Central memory CD8-positive, alpha-beta T cell (primary cell): ENCODE measurements at regions not wholly inside any gene's neighbourhood (a gene's known extent, or its start where the extent isn't known, plus 50 kb on each side); places are given as distances from the start of the nearest gene placed in this dataset.

ENCODE experiments used
- ATAC-seq: fragments of 150-1000 bp; cut with Tn5 transposase; replicated peaks from 2 replicates; pipeline ENCODE4 v1.10.0; 2022; ENCODE audit warnings: mild to moderate bottlenecking, moderate FRiP score, moderate number of reproducible peaks; ENCODE audit not compliant: poor library complexity, severe bottlenecking; ENCODE audit errors: extremely low read depth
- DNase-seq, 2 donors: peaks; one replicate each; pipeline ENCODE4 v3.0.0; 2021; ENCODE audit warnings: low spot score in 2 of 2
- H3K27ac Mint-ChIP-seq: one replicate; pipeline ENCODE4 v1.8.0; 2022; ENCODE audit warnings: low read depth, mild to moderate bottlenecking, moderate library complexity, mixed read lengths
- H3K27me3 Mint-ChIP-seq: one replicate; pipeline ENCODE4 v1.8.0; 2022; ENCODE audit warnings: mixed read lengths
- H3K36me3 Mint-ChIP-seq: one replicate; pipeline ENCODE4 v1.8.0; 2022; ENCODE audit warnings: mild to moderate bottlenecking, moderate library complexity, mixed read lengths; ENCODE audit not compliant: insufficient read depth
- H3K4me1 Mint-ChIP-seq: one replicate; pipeline ENCODE4 v1.8.0; 2022; ENCODE audit warnings: mixed read lengths
- H3K4me3 Mint-ChIP-seq: one replicate; pipeline ENCODE4 v1.8.0; 2022; ENCODE audit warnings: mild to moderate bottlenecking, moderate library complexity, mixed read lengths
- H3K9me3 Mint-ChIP-seq: one replicate; pipeline ENCODE4 v1.8.0; 2022; ENCODE audit warnings: mixed read lengths

DNA sequence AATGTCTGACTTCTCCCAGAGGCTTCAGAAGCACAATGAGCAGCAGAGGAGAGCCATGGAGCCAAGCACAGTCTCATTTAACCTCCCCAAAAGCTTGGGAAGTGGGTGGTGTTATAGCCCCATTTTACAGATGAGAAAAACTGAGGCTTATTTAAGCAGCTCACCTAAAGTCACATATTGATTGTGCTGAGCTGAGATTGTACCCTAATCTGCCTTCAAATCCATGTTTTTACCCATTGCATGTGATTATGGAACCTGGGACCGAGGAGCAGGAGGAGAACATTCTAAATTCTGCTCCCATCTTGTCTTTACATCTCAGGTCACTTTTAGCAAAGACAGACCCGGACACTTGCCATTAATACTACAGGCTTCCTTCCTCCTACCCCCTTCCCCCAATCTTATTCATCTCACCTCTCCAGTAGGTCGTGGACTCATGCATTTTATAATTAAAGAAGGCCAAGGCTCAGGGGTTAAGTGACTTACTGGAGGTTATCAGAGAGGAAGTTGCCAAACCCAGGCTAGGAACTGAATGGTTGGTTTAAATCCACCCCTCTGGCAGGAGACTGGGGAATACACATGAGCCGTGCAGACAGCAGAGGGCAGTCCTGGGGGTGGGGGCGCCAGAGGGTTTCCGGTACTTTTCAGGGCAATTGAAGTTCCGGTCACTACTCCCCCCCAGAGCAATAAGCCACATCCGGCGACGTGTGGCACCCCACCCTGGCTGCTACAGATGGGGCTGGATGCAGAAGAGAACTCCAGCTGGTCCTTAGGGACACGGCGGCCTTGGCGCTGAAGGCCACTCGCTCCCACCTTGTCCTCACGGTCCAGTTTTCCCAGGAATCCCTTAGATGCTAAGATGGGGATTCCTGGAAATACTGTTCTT, 51.0 kb upstream of the IL17B start:
- no peaks in the 10 kb centered on the region for H3K4me1 Mint-ChIP-seq

More for the DNA sequence above, 51.0 kb upstream of the IL17B start:
- no peak for DNase-seq
- peaks cover 2% of the 10 kb centered on the region for H3K36me3 Mint-ChIP-seq
- no peaks in the 10 kb centered on the region for H3K9me3 Mint-ChIP-seq
- no peak overlapping the region for H3K4me3 Mint-ChIP-seq
- H3K27me3 Mint-ChIP-seq, result peaks cover 16% of the 10 kb centered on the region
- H3K27ac Mint-ChIP-seq, result no peak overlapping the region
- no peak for ATAC-seq
